SW 1271 (cell line): ENCODE measurements at regions not wholly inside any gene's neighbourhood (a gene's known extent, or its start where the extent isn't known, plus 50 kb on each side); places are given as distances from the start of the nearest gene placed in this dataset.
"Not testable (repeated sequence)": the region's sequence is repeated elsewhere in the genome, so short reads cannot be mapped to it uniquely, and the experiment has no call there.

Experiments
- DNase-seq, 2 experiments: peaks; one replicate each; lab custom pipeline; 2025; lab: John Stamatoyannopoulos, UW

GRCh38 chr4:83921124-83921523, 385.2 kb downstream of the GPAT3 start:
- no peak for DNase-seq

GRCh38 chr4:83920375-83920774, 384.5 kb downstream of the GPAT3 start:
- no peak for DNase-seq

GRCh38 chr4:83917572-83917971, 381.7 kb downstream of the GPAT3 start:
- DNase-seq, result no peak

- no peak for DNase-seq
These were observed 374.8 kb downstream of the GPAT3 start for GRCh38 chr4:83910693-83911092.

DNA sequence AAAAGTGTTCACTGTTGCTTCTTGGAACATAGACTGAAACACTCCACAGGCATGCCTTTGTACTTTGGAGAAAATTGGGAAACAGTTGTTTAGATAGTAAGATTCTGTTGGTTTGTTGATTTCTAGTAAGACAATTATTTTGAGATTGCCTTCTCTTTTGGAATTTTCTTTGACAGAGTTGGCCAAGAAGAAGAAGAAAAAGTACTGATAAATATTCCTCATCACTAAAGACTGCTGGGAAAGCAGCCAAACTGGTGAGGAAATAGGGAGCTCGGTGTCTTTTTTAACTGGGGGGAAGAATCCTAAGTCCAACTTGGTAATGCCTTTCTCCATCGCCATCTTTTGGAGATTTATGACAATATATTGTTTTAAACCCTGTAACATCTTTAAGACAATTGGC, 370.7 kb downstream of the GPAT3 start:
- DNase-seq, result no peak

GRCh38 chr4:83905952-83906351, 370.0 kb downstream of the GPAT3 start:
- peak in 1 of 2 experiments; percentile 1 for DNase-seq

DNA sequence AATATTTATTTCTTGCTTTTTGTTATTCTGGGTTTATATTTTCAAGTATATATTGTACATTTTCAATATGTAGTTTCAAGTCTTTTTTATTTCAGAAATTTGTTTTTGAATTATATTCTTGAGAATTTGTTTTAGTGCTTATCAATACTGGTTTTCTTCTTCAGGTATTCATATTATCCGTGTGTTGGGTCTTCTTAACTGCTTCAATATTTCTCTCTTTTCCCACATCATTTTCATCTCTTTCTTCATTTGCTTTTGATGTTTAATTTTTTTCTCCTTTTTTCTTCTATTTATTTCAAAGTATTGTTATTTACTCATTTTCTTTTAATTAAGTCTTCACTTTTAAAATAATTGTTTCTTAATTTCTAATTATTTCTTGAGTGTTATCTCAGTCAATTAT, 367.8 kb downstream of the GPAT3 start:
- not testable (repeated sequence) for DNase-seq

DNA sequence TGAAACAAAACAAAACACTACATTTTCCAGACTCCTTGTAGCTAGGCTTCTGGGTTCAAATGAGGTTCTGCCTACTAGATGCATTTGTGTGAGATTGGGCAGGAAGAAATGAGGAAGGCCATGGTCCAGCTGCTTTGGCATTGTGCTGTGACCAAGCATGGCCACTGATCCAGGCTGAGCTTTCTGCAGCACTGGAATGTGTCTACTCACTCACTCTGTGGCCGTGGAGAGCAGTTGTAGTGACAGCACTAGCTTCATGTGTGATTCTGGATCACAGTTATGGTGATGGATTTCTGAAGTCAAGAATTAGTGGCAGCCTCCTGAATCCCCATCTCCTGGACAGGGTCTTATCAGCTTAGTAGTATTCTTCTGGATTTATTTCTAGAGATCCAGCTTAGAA, 358.9 kb downstream of the GPAT3 start:
- DNase-seq, result no peak

DNA sequence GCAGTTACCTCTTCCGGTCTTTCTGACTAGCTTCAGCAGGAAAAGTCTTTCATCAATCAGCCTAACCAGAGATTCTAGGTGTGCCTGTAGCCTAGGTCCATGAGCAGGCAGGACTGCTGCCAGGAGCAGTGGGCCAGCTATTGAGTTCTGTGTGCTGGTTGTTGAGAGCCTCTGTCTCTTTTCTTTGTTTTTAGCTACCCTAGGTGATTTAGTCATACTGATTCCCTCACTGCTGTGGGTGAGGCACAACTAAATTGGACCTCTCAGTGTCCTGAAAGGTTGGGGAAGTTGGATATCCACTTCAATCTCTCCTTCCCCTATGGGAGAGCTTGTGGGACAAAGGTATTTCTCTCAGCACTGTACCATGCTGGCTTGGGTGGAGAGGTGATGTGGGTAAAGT, 354.9 kb downstream of the GPAT3 start:
- DNase-seq, result no peak

- DNase-seq, result no peak
These were observed 354.3 kb downstream of the GPAT3 start for GRCh38 chr4:83890231-83890630.

DNA sequence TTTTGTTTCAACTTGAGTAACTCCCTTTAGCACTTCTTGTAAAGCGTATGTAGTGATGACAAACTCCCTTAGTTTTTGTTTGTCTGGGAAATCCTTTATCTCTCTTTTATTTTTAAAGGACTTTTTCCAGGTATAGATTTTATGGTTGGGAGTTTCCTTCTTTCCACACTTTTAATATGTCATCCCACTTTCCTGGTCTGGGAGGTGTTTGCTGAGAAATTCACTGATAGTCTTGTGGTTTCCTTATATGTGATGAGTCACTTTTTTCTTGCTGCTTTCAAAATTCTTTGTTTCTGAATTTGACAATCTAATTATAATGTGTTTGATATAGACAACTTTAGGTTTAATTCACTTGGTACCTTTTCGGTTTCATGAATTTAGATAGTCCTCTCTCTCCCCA, 353.9 kb downstream of the GPAT3 start:
- peak in 1 of 2 experiments; percentile 25 for DNase-seq

DNA sequence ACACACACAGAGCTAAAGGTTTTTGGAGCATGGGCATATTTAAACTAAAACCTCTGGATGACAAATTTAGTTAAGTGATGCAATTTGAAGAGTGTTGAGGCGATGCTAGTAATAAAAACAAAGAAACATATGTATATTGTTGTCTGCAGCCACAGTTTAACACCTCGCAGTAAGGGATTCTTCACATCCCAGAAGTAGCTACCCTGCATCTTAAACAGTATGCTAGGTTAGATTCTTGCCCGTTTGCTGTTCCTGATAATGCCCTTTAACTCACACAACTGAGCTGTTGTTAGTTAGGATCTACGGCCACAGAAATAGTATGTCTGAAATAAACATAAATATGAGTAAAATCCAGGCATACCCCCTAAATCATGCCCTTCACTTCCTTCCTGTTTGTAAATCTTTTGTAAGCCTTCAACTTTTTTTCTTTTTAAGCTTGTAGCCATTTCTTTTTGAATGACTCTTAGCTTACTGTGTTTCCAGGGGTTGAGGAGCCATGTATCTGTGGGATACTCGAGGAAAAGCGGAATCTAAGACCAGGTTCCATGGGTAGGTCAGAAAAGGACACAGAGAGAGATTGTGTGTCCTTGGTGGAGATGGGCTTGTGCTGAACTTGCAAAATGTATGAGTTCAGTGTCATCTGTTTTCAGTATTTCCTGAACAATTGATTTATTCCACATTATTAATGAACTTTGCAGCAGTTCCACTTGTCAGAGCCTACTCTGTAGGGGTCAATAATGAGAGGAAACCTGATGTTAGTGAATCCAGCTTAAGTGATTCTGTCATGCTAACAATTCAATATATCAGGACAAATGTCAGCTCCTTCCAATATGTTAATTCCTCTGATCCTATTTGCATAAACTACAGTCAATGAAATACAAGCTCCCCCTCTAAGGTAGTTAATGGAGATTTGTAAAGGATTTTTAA, 349.6 kb downstream of the GPAT3 start:
- DNase-seq, result no peak

- no peak for DNase-seq
These were observed 340.1 kb downstream of the GPAT3 start for GRCh38 chr4:83876047-83876446.

GRCh38 chr4:83875437-83875836, 339.5 kb downstream of the GPAT3 start:
- DNase-seq, result no peak

DNA sequence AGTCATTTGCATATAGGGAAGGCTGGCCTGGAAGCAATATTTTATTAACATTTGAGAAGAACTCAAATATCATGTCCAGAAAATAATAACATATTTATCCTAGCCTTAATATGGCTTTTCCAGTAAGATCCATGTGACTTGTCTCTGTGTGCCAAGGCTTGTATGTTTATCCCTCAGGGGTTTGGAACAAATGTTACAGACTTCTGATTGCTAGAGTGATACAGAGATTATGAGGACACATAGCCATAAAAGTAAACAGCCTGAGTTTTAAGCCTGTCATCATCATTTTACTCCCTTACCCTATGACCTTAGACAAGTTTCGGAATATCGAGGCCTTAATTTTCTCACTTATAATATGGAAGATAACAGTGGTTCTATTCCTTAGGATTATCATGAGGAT, 338.1 kb downstream of the GPAT3 start:
- DNase-seq, result no peak

DNA sequence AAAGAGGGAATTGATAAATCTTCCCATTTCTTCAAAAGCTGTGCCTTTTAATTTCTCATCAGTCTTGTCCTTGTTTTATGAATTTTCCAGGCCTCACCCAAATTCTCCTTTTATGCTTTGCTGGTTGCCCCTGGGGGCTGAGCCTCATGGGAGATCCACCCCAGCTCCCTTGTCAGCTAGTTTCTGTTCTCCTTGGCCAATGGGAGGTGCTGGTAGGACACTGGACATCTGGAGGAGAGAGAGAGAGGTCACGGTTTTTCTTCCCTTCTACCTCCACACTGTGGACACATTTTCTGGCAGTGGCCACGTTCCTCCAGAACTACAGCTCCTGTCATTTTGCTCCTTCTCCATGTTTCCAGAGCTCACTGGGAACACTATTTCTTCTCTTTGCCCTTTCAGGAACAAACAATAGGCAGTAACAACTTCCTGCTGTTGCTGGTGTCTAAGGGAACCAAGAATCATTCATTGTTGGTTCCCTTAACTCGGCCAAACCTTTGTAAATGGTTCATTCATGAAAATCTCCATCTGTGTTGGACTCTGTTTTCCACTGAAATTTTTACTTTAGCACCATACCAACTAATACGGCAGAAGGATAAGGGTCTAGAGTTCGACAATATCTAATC, 334.5 kb downstream of the GPAT3 start:
- no peak for DNase-seq

- no peak for DNase-seq
These were observed 331.1 kb downstream of the GPAT3 start for GRCh38 chr4:83866834-83867621.

GRCh38 chr4:83865417-83866150, 329.7 kb downstream of the GPAT3 start:
- DNase-seq, result no peak

DNA sequence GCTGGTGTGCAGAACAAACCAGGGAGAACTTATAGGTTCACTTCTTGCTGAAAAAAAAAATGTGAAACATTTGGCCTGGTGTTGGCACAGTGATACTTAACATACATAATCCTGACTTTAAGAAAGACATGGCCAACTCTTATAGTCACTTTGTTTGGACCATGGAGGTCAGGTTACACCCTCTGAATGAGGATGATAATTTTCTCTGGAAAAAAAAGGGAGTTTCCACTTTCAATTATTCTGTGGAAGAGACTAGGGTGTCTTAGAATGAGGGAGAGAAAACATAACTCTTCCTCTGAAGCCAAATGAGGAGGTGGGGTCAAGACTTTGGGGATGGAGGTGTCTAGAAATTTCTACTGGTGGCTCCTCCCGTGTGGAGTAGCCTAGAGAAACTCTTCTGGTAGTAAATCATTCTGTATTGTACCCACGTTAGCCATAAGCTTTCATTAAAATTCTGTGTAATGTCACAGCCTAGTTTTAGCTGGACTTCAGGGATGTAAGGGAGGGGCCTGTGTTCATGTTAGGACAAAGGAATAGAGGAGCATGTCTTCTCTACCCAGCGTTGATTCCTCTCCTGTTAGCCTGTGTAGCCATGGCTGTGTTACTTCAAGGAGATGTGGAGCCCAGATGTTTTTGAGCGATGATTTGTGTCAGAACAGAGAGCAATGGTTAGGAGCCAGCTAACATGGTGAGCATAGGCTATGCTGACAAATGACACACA, 328.3 kb downstream of the GPAT3 start:
- no peak for DNase-seq

DNA sequence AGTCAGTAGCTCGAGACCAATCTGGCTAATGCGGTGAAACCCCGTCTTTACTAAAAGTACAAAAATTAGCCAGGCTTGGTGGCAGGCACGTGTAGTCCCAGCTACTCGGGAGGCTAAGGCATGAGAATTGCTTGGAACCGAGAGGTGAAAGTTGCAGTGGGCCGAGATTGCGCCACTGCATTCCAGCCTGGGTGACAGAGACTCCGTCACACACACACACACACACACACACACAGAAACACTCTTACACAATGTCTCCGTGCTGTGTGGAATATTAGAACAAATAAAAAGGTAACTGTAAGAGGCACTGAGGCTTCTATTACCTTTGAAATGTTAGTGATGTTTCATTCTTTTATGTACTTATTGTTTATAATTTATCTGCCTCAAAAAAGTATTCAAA, 326.6 kb downstream of the GPAT3 start:
- no peak for DNase-seq

DNA sequence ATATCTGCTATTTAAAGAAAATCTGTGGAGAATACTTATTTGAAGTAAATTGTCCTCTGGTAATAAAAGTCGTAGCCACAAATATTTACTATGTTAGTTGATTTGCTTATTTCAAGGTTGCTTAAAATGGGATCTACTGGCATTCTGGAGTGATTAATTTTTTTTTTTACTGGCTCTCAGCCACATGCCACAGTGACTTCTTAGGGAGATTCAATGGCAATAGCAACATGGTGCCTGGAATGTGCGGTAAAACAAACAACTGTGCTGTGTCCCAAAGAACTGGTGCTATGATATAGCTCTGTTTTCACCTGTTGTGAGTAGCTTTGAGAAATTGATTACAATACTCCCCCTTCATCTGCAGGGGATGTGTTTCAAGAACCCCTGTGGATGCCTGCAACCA, 324.3 kb downstream of the GPAT3 start:
- no peak for DNase-seq
